HEK293T (cell line): ENCODE measurements at regions not wholly inside any gene's neighbourhood (a gene's known extent, or its start where the extent isn't known, plus 50 kb on each side); places are given as distances from the start of the nearest gene placed in this dataset.

ENCODE experiments used
- CTCF ChIA-PET: fragments of 350-600 bp; formaldehyde crosslinking; extraction: SDS; loops from one replicate; lab custom pipeline; 2021; ENCODE audit warnings: antibody characterized with exemption, inconsistent platforms; lab: Yijun Ruan, JAX
- POLR2A ChIA-PET: fragments of 350-600 bp; formaldehyde crosslinking; extraction: SDS; loops from one replicate; lab custom pipeline; 2020; ENCODE audit warnings: antibody characterized with exemption, inconsistent platforms; lab: Yijun Ruan, JAX
- DNase-seq: peaks from one replicate; pipeline ENCODE4 v3.0.0; 2012; ENCODE audit warnings: mixed read lengths; ENCODE audit errors: extremely low spot score
- ARNT ChIP-seq: fragments of 450-650 bp; IDR thresholded peaks from 2 replicates; pipeline ENCODE4 v1.6.1; 2017; ENCODE audit warnings: mild to moderate bottlenecking
- BHLHE40 ChIP-seq: fragments of 450-650 bp; IDR thresholded peaks from 2 replicates; pipeline ENCODE4 v1.6.1; 2016; ENCODE audit warnings: mild to moderate bottlenecking, moderate library complexity, borderline replicate concordance
- CTBP1 ChIP-seq: fragments of 450-650 bp; IDR thresholded peaks from 2 replicates; pipeline ENCODE4 v1.6.1; 2016; ENCODE audit warnings: borderline replicate concordance
- ELF4 ChIP-seq: fragments of 450-650 bp; IDR thresholded peaks from 2 replicates; pipeline ENCODE4 v1.6.1; 2017; ENCODE audit warnings: antibody characterized with exemption
- FOXA1 ChIP-seq: fragments of 450-650 bp; IDR thresholded peaks from 2 replicates; pipeline ENCODE4 v1.6.1; 2016; ENCODE audit warnings: mild to moderate bottlenecking
- FOXK2 ChIP-seq: fragments of 450-650 bp; IDR thresholded peaks from 2 replicates; pipeline ENCODE4 v1.6.1; 2016; ENCODE audit warnings: mild to moderate bottlenecking
- FOXM1 ChIP-seq: fragments of 450-650 bp; IDR thresholded peaks from 2 replicates; pipeline ENCODE4 v1.6.1; 2017; ENCODE audit warnings: mild to moderate bottlenecking, borderline replicate concordance
- HDGF ChIP-seq: fragments of 450-650 bp; IDR thresholded peaks from 2 replicates; pipeline ENCODE4 v1.6.1; 2017; ENCODE audit warnings: antibody characterized with exemption, borderline replicate concordance
- L3MBTL2 ChIP-seq: fragments of 450-650 bp; conservative IDR thresholded peaks from 2 replicates; pipeline ENCODE4 v1.6.1; 2016; ENCODE audit warnings: mild to moderate bottlenecking
- LEF1 ChIP-seq: fragments of 450-650 bp; IDR thresholded peaks from 2 replicates; pipeline ENCODE4 v1.6.1; 2017; ENCODE audit warnings: mild to moderate bottlenecking, borderline replicate concordance
- NFRKB ChIP-seq: fragments of 450-650 bp; IDR thresholded peaks from 2 replicates; pipeline ENCODE4 v1.6.1; 2016; ENCODE audit warnings: mild to moderate bottlenecking, moderate library complexity
- SP1 ChIP-seq: fragments of 450-650 bp; IDR thresholded peaks from 2 replicates; pipeline ENCODE4 v1.6.1; 2017
- SUZ12 ChIP-seq: fragments of 450-650 bp; IDR thresholded peaks from 2 replicates; pipeline ENCODE4 v1.6.1; 2016; ENCODE audit warnings: mild to moderate bottlenecking
- TARDBP ChIP-seq: fragments of 450-650 bp; IDR thresholded peaks from 2 replicates; pipeline ENCODE4 v1.6.1; 2016
- ZNF384 ChIP-seq: fragments of 450-650 bp; IDR thresholded peaks from 2 replicates; pipeline ENCODE4 v1.6.1; 2016
- TF ChIP-seq, protein P1 (sequence below): fragments of 450-650 bp; IDR thresholded peaks from 2 replicates; pipeline ENCODE4 v1.6.1; 2016

DNA sequence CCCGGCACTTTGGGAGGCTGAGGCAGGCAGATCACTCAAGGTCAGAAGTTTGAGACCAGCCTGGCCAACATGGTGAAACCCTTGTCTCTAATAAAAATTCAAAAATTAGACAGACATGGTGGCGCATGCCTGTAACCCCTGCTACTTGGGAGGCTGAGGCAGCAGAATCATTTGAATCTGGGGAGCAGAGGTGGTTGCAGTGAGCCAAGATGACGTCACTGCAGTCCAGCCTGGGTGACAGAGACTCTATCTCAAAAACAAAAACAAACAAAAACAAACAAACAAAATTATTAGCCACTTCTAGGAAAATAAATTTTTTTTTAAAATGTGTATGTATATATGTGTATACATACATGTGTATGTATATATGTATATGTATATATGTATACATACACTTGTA lies 320.3 kb upstream of the ADGRL4 start:
- CTCF ChIA-PET: no interaction called here
- POLR2A ChIA-PET: no interaction called here
- TF ChIP-seq TARDBP: no peak
- no peak for TF ChIP-seq SP1
- no peak for TF ChIP-seq L3MBTL2
- TF ChIP-seq LEF1: no peak
- no peak for TF ChIP-seq ARNT
- TF ChIP-seq FOXM1: no peak
- no peak for TF ChIP-seq FOXA1
- no peak for TF ChIP-seq ELF4
- no peak for TF ChIP-seq HDGF
- TF ChIP-seq NFRKB: no peak
- no peak for DNase-seq

DNA sequence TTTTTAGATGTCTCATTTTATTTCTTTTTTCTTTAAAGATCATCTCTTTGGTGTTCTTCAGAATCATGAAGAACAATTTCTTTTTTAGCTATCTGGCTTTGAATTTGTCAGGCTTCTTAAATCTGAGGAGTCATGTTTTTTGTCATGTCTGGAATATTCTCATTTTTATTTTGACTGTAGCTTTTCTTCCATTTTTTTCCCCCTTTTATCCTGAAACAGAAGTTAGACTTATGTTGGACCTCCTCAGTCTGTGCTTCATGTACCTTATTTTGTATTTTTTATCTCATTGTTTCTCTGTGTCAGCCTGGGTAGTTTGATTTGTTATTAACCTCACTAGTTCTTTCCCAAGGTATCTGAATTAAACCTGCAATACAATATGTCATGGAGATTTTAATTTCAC lies 319.2 kb upstream of the ADGRL4 start:
- CTCF ChIA-PET: no interaction called here
- TF ChIP-seq FOXK2: no peak
- no peak for TF ChIP-seq LEF1
- TF ChIP-seq TARDBP: no peak
- no peak for TF ChIP-seq CTBP1
- no peak for TF ChIP-seq SP1
- no peak for TF ChIP-seq ARNT
- no peak for TF ChIP-seq BHLHE40
- TF ChIP-seq FOXM1: no peak
- no peak for TF ChIP-seq FOXA1
- TF ChIP-seq L3MBTL2: no peak
- TF ChIP-seq SUZ12: no peak
- TF ChIP-seq HDGF: no peak
- no peak for TF ChIP-seq NFRKB
- no peak for TF ChIP-seq ZNF384
- TF ChIP-seq, protein P1, sequence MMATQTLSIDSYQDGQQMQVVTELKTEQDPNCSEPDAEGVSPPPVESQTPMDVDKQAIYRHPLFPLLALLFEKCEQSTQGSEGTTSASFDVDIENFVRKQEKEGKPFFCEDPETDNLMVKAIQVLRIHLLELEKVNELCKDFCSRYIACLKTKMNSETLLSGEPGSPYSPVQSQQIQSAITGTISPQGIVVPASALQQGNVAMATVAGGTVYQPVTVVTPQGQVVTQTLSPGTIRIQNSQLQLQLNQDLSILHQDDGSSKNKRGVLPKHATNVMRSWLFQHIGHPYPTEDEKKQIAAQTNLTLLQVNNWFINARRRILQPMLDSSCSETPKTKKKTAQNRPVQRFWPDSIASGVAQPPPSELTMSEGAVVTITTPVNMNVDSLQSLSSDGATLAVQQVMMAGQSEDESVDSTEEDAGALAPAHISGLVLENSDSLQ: no peak
- no peak for TF ChIP-seq ELF4
- DNase-seq: no peak
- POLR2A ChIA-PET: no interaction called here

DNA sequence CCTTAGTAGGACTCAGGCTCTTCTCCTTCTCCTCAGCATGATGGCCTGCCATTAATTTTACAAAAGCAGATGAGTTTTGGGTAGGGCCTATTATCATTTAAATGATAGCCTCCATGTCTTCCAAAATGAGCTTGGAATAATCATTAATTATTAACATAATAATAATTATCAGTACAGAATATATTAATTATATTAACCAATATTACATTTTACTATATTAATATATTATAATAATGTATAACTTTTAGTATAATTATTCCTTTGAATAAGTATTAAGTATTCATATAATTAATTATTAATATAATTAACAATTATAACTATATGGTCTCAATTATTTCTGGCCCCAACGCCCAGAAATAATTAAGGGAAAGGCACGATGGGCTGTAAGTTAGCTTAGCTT lies 318.6 kb upstream of the ADGRL4 start:
- ChIA-PET POLR2A (no interaction called here), CTCF (no interaction called here)
- DNase-seq: no peak
- TF ChIP-seq FOXM1 (no peak), FOXA1 (no peak), FOXK2 (no peak), L3MBTL2 (no peak), LEF1 (no peak), SUZ12 (no peak), ARNT (no peak), CTBP1 (no peak), ZNF384 (no peak), BHLHE40 (no peak), HDGF (no peak), TARDBP (no peak), ELF4 (no peak), SP1 (no peak), NFRKB (no peak)
- TF ChIP-seq, protein P1: no peak

DNA sequence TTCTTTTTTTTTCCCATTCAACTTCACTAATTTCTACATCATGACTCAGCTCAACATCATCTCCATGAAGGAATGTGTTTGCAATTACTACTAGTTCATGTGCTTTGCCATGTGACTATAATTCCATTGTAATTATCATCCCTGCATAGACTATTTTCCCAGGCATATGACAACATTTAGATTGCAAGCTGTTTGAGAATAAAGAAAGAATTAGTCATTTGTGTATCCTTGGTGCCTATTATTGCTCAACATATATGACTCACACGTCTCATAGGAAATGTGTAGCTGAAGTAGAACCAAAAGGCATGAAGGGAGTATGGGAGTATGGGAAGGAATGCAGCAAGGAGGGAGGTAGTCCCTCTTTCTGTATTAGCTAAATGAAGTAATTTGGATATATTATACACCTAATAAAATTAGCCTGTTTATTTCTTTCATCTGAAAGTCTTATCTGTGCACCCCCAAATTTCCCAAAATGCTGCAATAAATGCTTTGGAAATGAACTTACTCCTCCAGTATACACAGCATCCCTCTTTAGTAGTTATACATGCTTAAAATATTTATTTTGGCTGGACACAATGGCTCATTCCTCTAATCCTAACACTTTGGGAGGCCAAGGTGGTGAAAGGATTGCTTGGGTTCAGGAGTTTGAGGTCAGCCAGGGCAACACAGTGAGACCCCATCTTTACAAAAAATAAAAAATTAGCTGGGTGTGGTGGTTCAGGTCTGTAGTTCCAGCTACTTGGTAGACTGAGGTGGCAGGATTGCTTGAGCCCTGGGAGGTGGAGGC lies 316.9 kb upstream of the ADGRL4 start:
- CTCF ChIA-PET: no interaction called here
- no peak for DNase-seq
- POLR2A ChIA-PET: no interaction called here
- TF ChIP-seq FOXM1 (no peak), SUZ12 (no peak), FOXA1 (no peak), CTBP1 (no peak)
- TF ChIP-seq, protein P1: no peak

DNA sequence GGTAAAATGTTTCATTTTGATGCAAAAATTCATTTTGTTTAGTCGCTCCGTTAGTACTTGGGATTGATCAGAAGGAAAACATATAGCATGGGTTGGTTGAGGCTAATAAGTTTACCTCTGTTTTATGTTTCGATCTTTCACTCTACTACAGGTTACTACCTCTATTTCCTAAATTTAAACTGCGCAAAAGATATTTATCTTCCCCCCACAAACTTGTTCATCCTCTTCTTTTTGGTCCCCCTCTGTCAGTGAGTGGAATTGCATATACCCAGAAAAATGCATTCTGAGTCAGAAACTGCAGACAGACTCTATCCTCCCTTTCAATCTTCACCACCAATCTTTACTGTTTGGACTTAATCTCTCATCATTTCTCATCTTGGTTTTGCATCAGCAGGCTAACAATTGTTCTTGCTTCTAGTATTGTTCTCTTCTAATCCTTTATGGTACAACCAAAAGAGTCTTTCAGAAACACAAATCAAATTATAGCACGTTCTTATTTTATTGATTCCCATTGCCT lies 316.0 kb upstream of the ADGRL4 start:
- no peak for TF ChIP-seq BHLHE40
- TF ChIP-seq, protein P1: no peak
- no peak for TF ChIP-seq FOXA1
- TF ChIP-seq NFRKB: no peak
- no peak for TF ChIP-seq LEF1
- TF ChIP-seq ELF4: no peak
- no peak for TF ChIP-seq HDGF
- TF ChIP-seq ARNT: no peak
- no peak for TF ChIP-seq SP1
- no peak for TF ChIP-seq CTBP1
- TF ChIP-seq FOXM1: no peak
- TF ChIP-seq SUZ12: no peak
- TF ChIP-seq L3MBTL2: no peak
- TF ChIP-seq TARDBP: no peak
- CTCF ChIA-PET: no interaction called here
- DNase-seq: no peak
- POLR2A ChIA-PET: no interaction called here
